H1 (cell line): ENCODE measurements at regions not wholly inside any gene's neighbourhood (a gene's known extent, or its start where the extent isn't known, plus 50 kb on each side); places are given as distances from the start of the nearest gene placed in this dataset.
"Not testable (repeated sequence)": the region's sequence is repeated elsewhere in the genome, so short reads cannot be mapped to it uniquely, and the experiment has no call there.

Experiments used
- CTCF ChIA-PET: fragments of 300-600 bp; sonication (Branson Sonifier 250); formaldehyde crosslinking; loops from one replicate; lab custom pipeline; 2021; ENCODE audit not compliant: partially characterized antibody; lab: Charles Lee
- POLR2A ChIA-PET: fragments of 300-600 bp; sonication (Branson Sonifier 250); formaldehyde crosslinking; loops from one replicate; lab custom pipeline; 2021; ENCODE audit warnings: inconsistent platforms; ENCODE audit not compliant: partially characterized antibody; lab: Charles Lee
- DNase-seq, 2 experiments: peaks; one replicate each; pipeline versions ENCODE4 v3.0.0 to v3.0.0-alpha.2; 2010 to 2022; ENCODE audit warnings: low spot score in 2 of 2, low read depth in 1 of 2, mixed read lengths in 1 of 2
- FAIRE-seq: peaks from 2 replicates; lab custom pipeline; 2011; peaks lifted over from hg19 to GRCh38; lab: Jason Lieb, UNC
- H2AFZ ChIP-seq: 2 replicates; pipeline ENCODE4 v1.8.1; 2012; ENCODE audit warnings: low read length, inconsistent platforms
- H2AK5ac ChIP-seq: 2 replicates; pipeline ENCODE4 v1.6.1; 2013; ENCODE audit warnings: low read depth, low read length
- H2BK120ac ChIP-seq: replicated peaks from 2 replicates; pipeline ENCODE3; 2013; ENCODE audit warnings: low read depth, low read length, inconsistent platforms
- H2BK12ac ChIP-seq: 2 replicates; pipeline ENCODE4 v1.6.1; 2013; ENCODE audit warnings: low read depth, low read length
- H2BK15ac ChIP-seq: 2 replicates; pipeline ENCODE4 v1.6.1; 2013; ENCODE audit warnings: low read length
- H2BK20ac ChIP-seq: 2 replicates; pipeline ENCODE4 v1.6.1; 2013; ENCODE audit warnings: low read length
- H2BK5ac ChIP-seq: 2 replicates; pipeline ENCODE4 v1.6.1; 2013; ENCODE audit warnings: low read depth, low read length
- H3K14ac ChIP-seq: 2 replicates; pipeline ENCODE4 v1.6.1; 2013; ENCODE audit warnings: inconsistent platforms; ENCODE audit not compliant: insufficient read length
- H3K18ac ChIP-seq: 2 replicates; pipeline ENCODE4 v1.6.1; 2013; ENCODE audit warnings: low read length; ENCODE audit errors: extremely low read depth
- H3K23ac ChIP-seq: 2 replicates; pipeline ENCODE4 v1.6.1; 2013; ENCODE audit warnings: inconsistent platforms; ENCODE audit not compliant: insufficient read length
- H3K23me2 ChIP-seq: 2 replicates; pipeline ENCODE4 v1.6.1; 2013; ENCODE audit warnings: low read depth, low read length
- H3K27ac ChIP-seq: 2 replicates; pipeline ENCODE4 v1.6.1; 2011; ENCODE audit warnings: low read depth, low read length, inconsistent platforms
- H3K27me3 ChIP-seq, 4 experiments: replicated peaks in 1 of 4; 1 replicate in 1 of 4; 2 replicates in 3 of 4; pipeline versions ENCODE4 v1.6.1 to v1.8.1; 2011 to 2013; ENCODE audit warnings: low read length in 3 of 4, mild to moderate bottlenecking in 3 of 4, inconsistent platforms in 2 of 4, mixed read lengths in 2 of 4, moderate library complexity in 1 of 4; ENCODE audit not compliant: control insufficient read depth in 3 of 4, insufficient read depth in 3 of 4; ENCODE audit errors: extremely low read depth in 1 of 4
- H3K36me3 ChIP-seq, 4 experiments: 2 replicates each; pipeline versions ENCODE4 v1.6.1 to v1.8.1; 2011 to 2013; ENCODE audit warnings: mild to moderate bottlenecking in 4 of 4, low read length in 3 of 4, moderate library complexity in 2 of 4, control low read depth in 1 of 4, inconsistent platforms in 1 of 4; ENCODE audit not compliant: insufficient read depth in 4 of 4, control insufficient read depth in 2 of 4
- H3K4ac ChIP-seq: replicated peaks from 2 replicates; pipeline ENCODE3; 2013; ENCODE audit warnings: low read length, low read depth, mixed read lengths, inconsistent platforms; ENCODE audit not compliant: insufficient read length
- H3K4me1 ChIP-seq, 4 experiments: replicated peaks in 1 of 4; 1 replicate in 1 of 4; 2 replicates in 3 of 4; pipeline versions ENCODE4 v1.6.1 to v1.8.1; 2011 to 2013; ENCODE audit warnings: low read length in 3 of 4, inconsistent platforms in 2 of 4, mixed read lengths in 1 of 4; ENCODE audit not compliant: insufficient read depth in 4 of 4, control insufficient read depth in 3 of 4
- H3K4me2 ChIP-seq, 2 experiments: 2 replicates each; pipeline versions ENCODE4 v1.6.1 to v1.8.1; 2011 to 2013; ENCODE audit warnings: low read depth in 2 of 2, low read length in 2 of 2, control low read depth in 1 of 2, inconsistent platforms in 1 of 2, mild to moderate bottlenecking in 1 of 2; ENCODE audit not compliant: insufficient read depth in 1 of 2
- H3K4me3 ChIP-seq, 4 experiments: fragments of 200-600, 300-600 bp in 1 of 4; sonication (generic), shearing (Covaris generic), sonication (Bioruptor Twin) in 1 of 4; 2 replicates each; pipeline versions ENCODE4 v1.5.1 to v1.8.1; 2011 to 2016; ENCODE audit warnings: low read length in 4 of 4, low read depth in 3 of 4, control low read depth in 2 of 4, inconsistent platforms in 2 of 4, mild to moderate bottlenecking in 2 of 4, mixed read lengths in 1 of 4, moderate library complexity in 1 of 4; ENCODE audit not compliant: insufficient read depth in 2 of 4; ENCODE audit errors: extremely low read depth in 1 of 4
- H3K56ac ChIP-seq: replicated peaks from 2 replicates; pipeline ENCODE3; 2013; ENCODE audit warnings: low read depth, mild to moderate bottlenecking, mixed read lengths, low read length, inconsistent platforms; ENCODE audit not compliant: insufficient read length
- H3K79me1 ChIP-seq: 2 replicates; pipeline ENCODE4 v1.6.1; 2013; ENCODE audit warnings: low read depth, low read length, control low read depth
- H3K79me2 ChIP-seq, 2 experiments: 2 replicates each; pipeline versions ENCODE4 v1.6.1 to v1.8.1; 2012 to 2013; ENCODE audit warnings: low read length in 2 of 2, mild to moderate bottlenecking in 2 of 2, inconsistent platforms in 1 of 2; ENCODE audit not compliant: insufficient read depth in 2 of 2, control insufficient read depth in 1 of 2
- H3K9ac ChIP-seq, 4 experiments: replicated peaks in 1 of 4; 1 replicate in 1 of 4; 2 replicates in 3 of 4; pipeline versions ENCODE4 v1.6.1 to v1.8.1; 2011 to 2013; ENCODE audit warnings: low read depth in 3 of 4, low read length in 3 of 4, control low read depth in 2 of 4, mild to moderate bottlenecking in 2 of 4, moderate library complexity in 2 of 4, inconsistent platforms in 1 of 4; ENCODE audit errors: extremely low read depth in 1 of 4
- H3K9me3 ChIP-seq, 2 experiments: 2 replicates each; pipeline versions ENCODE4 v1.6.1 to v1.8.1; 2012 to 2013; ENCODE audit warnings: mild to moderate bottlenecking in 2 of 2, moderate library complexity in 2 of 2, control low read depth in 1 of 2, inconsistent platforms in 1 of 2, low read depth in 1 of 2, low read length in 1 of 2, mixed read lengths in 1 of 2; ENCODE audit not compliant: insufficient read depth in 2 of 2
- H4K20me1 ChIP-seq, 2 experiments: replicated peaks in 1 of 2; 2 replicates each; pipeline versions ENCODE3 to v1.8.1; 2011 to 2013; ENCODE audit warnings: inconsistent platforms in 2 of 2, low read length in 2 of 2, mild to moderate bottlenecking in 1 of 2; ENCODE audit not compliant: insufficient read depth in 2 of 2, control insufficient read depth in 1 of 2
- H4K5ac ChIP-seq: 2 replicates; pipeline ENCODE4 v1.6.1; 2013; ENCODE audit warnings: low read length, low read depth, mixed read lengths, inconsistent platforms; ENCODE audit not compliant: insufficient read length
- H4K8ac ChIP-seq: 2 replicates; pipeline ENCODE4 v1.8.0; 2013; ENCODE audit warnings: mild to moderate bottlenecking, moderate library complexity, low read length, inconsistent platforms; ENCODE audit not compliant: insufficient read depth; ENCODE audit errors: extremely low read depth
- H4K91ac ChIP-seq: replicated peaks from 2 replicates; pipeline ENCODE3; 2013; ENCODE audit warnings: low read length, mixed read lengths, inconsistent platforms; ENCODE audit not compliant: insufficient read length
- WGBS, 2 experiments: shearing (Covaris generic) in 1 of 2; methylation state at CpG; one replicate each; pipeline versions ENCODE4 v1.1.6 to v1.1.7; 2013 to 2015; ENCODE audit warnings: low lambda C conversion rate in 2 of 2, mixed read lengths in 2 of 2, inconsistent platforms in 1 of 2, low coverage in 1 of 2, missing lambda C conversion rate in 1 of 2; ENCODE audit not compliant: insufficient replicate concordance in 2 of 2, insufficient coverage in 1 of 2, insufficient read length in 1 of 2; ENCODE audit errors: extremely low coverage in 1 of 2, missing lambda C conversion rate in 1 of 2; 5-methylcytosine and 5-hydroxymethylcytosine counted together

DNA sequence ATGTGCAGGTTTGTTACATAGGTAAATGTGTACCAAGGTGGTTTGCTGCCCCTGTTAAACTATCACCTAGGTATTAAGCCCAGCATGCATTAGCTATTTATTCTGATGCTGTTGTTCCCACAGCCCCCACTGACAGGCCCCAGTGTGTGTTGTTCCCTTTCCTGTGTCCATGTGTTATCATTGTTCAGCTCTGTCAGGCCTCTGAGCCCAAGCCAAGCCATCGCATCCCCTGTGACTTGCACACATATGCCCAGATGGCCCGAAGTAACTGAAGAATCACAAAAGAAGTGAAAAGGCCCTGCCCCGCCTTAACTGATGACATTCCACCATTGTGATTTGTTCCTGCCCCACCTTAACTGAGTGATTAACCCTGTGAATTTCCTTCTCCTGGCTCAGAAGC is 757.5 kb downstream of the NR2F1-AS1 start:
- H2BK15ac ChIP-seq, H3K4me1 ChIP-seq, DNase-seq, H3K79me1 ChIP-seq, H3K14ac ChIP-seq, POLR2A ChIA-PET, H2BK20ac ChIP-seq, H3K79me2 ChIP-seq, H3K36me3 ChIP-seq, H3K23ac ChIP-seq, H3K9me3 ChIP-seq, H2BK120ac ChIP-seq, H3K18ac ChIP-seq, H4K20me1 ChIP-seq, H4K91ac ChIP-seq, H4K5ac ChIP-seq, CTCF ChIA-PET, H3K4ac ChIP-seq, H3K27me3 ChIP-seq, H3K4me3 ChIP-seq, H3K27ac ChIP-seq, H3K56ac ChIP-seq, FAIRE-seq, H4K8ac ChIP-seq, H3K23me2 ChIP-seq, H2AFZ ChIP-seq, H2BK12ac ChIP-seq, H3K4me2 ChIP-seq, H3K9ac ChIP-seq, H2BK5ac ChIP-seq, H2AK5ac ChIP-seq: not testable (repeated sequence)
- WGBS, 2 experiments = 83% methylated on average over 1 of the region's 3 CpGs; no CpG with 5 or more reads in 1 of the 2 experiments
